SU-DHL-6 (cell line): ENCODE measurements at regions not wholly inside any gene's neighbourhood (a gene's known extent, or its start where the extent isn't known, plus 50 kb on each side); places are given as distances from the start of the nearest gene placed in this dataset.

Source experiments
- EZH2phosphoT487 ChIP-seq: fragments of 200-600 bp; sonication (generic), shearing (Covaris generic); conservative IDR thresholded peaks from 2 replicates; pipeline ENCODE4 v1.6.1; 2018; ENCODE audit warnings: mild to moderate bottlenecking, antibody characterized with exemption, low read length, moderate library complexity, mixed read lengths
- TF ChIP-seq, protein P1 (sequence below): fragments of 200-600 bp; sonication (generic); IDR thresholded peaks from one replicate; pipeline ENCODE4 v1.5.1; 2017; ENCODE audit warnings: antibody characterized with exemption, mild to moderate bottlenecking, low read length, moderate library complexity; ENCODE audit not compliant: insufficient read depth, poor library complexity, severe bottlenecking

DNA sequence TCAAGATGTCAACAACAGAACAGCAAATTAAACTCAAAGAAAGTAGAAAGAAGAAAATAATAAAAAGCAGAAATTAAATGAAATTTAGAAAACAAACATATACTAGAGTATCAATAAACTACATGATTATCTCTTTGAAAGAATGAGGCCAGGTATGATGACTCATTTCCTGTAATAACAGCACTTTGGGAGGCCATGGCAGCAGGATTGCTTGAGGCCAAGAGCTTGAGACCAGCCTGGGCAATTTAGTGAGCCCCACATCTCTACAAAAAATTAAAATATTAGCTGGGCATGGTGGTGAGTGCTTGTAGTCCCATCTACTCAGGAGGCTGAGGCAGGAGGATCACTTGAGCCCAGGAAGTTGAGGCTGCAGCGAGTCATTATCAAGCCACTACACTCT lies 232.5 kb downstream of the RAB11FIP4 start:
- TF ChIP-seq, protein P1, sequence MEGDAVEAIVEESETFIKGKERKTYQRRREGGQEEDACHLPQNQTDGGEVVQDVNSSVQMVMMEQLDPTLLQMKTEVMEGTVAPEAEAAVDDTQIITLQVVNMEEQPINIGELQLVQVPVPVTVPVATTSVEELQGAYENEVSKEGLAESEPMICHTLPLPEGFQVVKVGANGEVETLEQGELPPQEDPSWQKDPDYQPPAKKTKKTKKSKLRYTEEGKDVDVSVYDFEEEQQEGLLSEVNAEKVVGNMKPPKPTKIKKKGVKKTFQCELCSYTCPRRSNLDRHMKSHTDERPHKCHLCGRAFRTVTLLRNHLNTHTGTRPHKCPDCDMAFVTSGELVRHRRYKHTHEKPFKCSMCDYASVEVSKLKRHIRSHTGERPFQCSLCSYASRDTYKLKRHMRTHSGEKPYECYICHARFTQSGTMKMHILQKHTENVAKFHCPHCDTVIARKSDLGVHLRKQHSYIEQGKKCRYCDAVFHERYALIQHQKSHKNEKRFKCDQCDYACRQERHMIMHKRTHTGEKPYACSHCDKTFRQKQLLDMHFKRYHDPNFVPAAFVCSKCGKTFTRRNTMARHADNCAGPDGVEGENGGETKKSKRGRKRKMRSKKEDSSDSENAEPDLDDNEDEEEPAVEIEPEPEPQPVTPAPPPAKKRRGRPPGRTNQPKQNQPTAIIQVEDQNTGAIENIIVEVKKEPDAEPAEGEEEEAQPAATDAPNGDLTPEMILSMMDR: no peak
- TF ChIP-seq EZH2phosphoT487: no peak
